ENCODE measurements at regions not wholly inside any gene's neighbourhood (a gene's known extent, or its start where the extent isn't known, plus 50 kb on each side); places are given as distances from the start of the nearest gene placed in this dataset.
"Not testable (repeated sequence)": the region's sequence is repeated elsewhere in the genome, so short reads cannot be mapped to it uniquely, and the experiment has no call there.

DNA sequence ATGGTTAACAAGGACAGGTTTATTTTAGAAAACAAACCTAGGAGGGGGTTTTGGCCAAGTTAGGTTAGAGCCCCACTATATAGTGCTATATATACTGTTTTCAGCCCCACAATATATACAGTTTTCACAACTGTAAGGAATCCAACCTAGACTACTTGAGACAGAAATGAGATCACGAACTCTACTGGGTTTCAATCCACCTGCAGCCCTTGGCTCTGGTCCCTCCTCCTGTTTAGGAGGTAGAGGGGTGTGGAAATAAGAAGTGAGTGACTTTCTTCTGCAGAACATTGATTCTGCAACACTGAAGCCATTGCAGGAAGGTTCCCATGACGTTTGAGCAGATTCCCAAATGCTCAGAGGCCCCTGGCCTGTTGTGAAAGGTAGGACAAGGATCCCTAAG lies 63.7 kb upstream of the MTLN start:
- TF ChIP-seq, protein P1, sequence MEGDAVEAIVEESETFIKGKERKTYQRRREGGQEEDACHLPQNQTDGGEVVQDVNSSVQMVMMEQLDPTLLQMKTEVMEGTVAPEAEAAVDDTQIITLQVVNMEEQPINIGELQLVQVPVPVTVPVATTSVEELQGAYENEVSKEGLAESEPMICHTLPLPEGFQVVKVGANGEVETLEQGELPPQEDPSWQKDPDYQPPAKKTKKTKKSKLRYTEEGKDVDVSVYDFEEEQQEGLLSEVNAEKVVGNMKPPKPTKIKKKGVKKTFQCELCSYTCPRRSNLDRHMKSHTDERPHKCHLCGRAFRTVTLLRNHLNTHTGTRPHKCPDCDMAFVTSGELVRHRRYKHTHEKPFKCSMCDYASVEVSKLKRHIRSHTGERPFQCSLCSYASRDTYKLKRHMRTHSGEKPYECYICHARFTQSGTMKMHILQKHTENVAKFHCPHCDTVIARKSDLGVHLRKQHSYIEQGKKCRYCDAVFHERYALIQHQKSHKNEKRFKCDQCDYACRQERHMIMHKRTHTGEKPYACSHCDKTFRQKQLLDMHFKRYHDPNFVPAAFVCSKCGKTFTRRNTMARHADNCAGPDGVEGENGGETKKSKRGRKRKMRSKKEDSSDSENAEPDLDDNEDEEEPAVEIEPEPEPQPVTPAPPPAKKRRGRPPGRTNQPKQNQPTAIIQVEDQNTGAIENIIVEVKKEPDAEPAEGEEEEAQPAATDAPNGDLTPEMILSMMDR (IDR thresholded peaks at IDR 0.05), result not testable (repeated sequence)
- TF ChIP-seq POLR2A (IDR thresholded peaks at IDR 0.05), result not testable (repeated sequence)

Data from lower leg skin (tissue), 3 donors.